C4-2B (cell line): ENCODE measurements at regions not wholly inside any gene's neighbourhood (a gene's known extent, or its start where the extent isn't known, plus 50 kb on each side); places are given as distances from the start of the nearest gene placed in this dataset.

Experiments
- CTCF ChIP-seq: fragments of 450-650 bp; conservative IDR thresholded peaks from 2 replicates; pipeline ENCODE4 v1.5.1; 2017; ENCODE audit warnings: mild to moderate bottlenecking
- ZFX ChIP-seq: fragments of 450-650 bp; IDR thresholded peaks from 2 replicates; pipeline ENCODE4 v1.6.1; 2017

- no peak for TF ChIP-seq CTCF
- TF ChIP-seq ZFX: no peak
Observed at GRCh38 chr3:44128057-44128775, 113.5 kb upstream of the TOPAZ1 start.
